HCT116 (cell line): ENCODE measurements at regions not wholly inside any gene's neighbourhood (a gene's known extent, or its start where the extent isn't known, plus 50 kb on each side); places are given as distances from the start of the nearest gene placed in this dataset.

Experiments used
- EGR1 ChIP-seq: IDR thresholded peaks from 2 replicates; pipeline ENCODE4 v1.6.1; 2012; ENCODE audit warnings: low read depth
- EZH2phosphoT487 ChIP-seq: fragments of 200-600 bp; IDR thresholded peaks from 2 replicates; pipeline ENCODE4 v1.6.1; 2018; ENCODE audit warnings: antibody characterized with exemption, borderline replicate concordance
- JUND ChIP-seq: IDR thresholded peaks from 2 replicates; pipeline ENCODE4 v1.6.1; 2012
- POLR2A ChIP-seq: IDR thresholded peaks from 2 replicates; pipeline ENCODE4 v1.7.0; 2011; ENCODE audit warnings: borderline replicate concordance; ENCODE audit not compliant: insufficient read depth, insufficient read length; ENCODE audit errors: extremely low read depth
- POLR2AphosphoS5 ChIP-seq: IDR thresholded peaks from 2 replicates; pipeline ENCODE4 v1.6.1; 2011; ENCODE audit warnings: mild to moderate bottlenecking, low read depth, low read length, moderate library complexity
- SRF ChIP-seq: IDR thresholded peaks from 2 replicates; pipeline ENCODE4 v1.6.1; 2012; ENCODE audit warnings: low read depth
- TF ChIP-seq, protein P1 (sequence below), 3 experiments: fragments of 200-600 bp in 1 of 3; sonication (generic) in 1 of 3; IDR thresholded peaks in 2 of 3; conservative IDR thresholded peaks in 1 of 3; 2 replicates each; pipeline ENCODE4 v1.5.1; 2012 to 2017; ENCODE audit warnings: low read depth in 2 of 3, low read length in 2 of 3, antibody characterized with exemption in 1 of 3, borderline replicate concordance in 1 of 3, control low read depth in 1 of 3, mild to moderate bottlenecking in 1 of 3, mixed read lengths in 1 of 3, mixed run types in 1 of 3, moderate library complexity in 1 of 3; ENCODE audit not compliant: insufficient read depth in 1 of 3
- TF ChIP-seq, protein P2 (sequence below): IDR thresholded peaks from 2 replicates; pipeline ENCODE4 v1.6.1; 2012

DNA sequence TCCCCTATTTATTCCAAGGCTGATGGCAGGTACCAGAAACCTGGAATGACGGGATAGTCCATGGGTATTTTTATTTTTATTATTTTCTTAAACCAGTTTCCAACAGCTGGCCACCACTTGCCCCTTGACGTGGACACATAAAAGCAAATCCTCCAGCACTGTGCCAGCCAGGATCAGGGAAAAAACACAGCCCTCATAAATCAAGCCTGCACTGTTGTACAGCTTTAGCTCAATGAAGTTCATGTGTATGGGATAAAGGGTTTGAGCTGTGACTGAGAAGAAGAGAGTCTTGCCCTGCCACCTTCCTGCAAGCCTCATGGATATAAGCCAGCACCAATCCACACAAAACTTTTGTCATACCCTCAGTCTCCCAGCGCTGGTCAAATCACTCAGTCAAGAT is 303.8 kb upstream of the SPAG17 start:
- TF ChIP-seq, protein P1, sequence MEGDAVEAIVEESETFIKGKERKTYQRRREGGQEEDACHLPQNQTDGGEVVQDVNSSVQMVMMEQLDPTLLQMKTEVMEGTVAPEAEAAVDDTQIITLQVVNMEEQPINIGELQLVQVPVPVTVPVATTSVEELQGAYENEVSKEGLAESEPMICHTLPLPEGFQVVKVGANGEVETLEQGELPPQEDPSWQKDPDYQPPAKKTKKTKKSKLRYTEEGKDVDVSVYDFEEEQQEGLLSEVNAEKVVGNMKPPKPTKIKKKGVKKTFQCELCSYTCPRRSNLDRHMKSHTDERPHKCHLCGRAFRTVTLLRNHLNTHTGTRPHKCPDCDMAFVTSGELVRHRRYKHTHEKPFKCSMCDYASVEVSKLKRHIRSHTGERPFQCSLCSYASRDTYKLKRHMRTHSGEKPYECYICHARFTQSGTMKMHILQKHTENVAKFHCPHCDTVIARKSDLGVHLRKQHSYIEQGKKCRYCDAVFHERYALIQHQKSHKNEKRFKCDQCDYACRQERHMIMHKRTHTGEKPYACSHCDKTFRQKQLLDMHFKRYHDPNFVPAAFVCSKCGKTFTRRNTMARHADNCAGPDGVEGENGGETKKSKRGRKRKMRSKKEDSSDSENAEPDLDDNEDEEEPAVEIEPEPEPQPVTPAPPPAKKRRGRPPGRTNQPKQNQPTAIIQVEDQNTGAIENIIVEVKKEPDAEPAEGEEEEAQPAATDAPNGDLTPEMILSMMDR (IDR thresholded peaks at IDR 0.05 in 2 of 3, conservative IDR thresholded peaks at IDR 0.05 in 1 of 3; ENCODE audit: borderline replicate concordance in 1 of 3, insufficient read depth in 1 of 3, low read depth in 2 of 3, low read length in 2 of 3) = no peak
- no peak for TF ChIP-seq POLR2AphosphoS5
- TF ChIP-seq, protein P2, sequence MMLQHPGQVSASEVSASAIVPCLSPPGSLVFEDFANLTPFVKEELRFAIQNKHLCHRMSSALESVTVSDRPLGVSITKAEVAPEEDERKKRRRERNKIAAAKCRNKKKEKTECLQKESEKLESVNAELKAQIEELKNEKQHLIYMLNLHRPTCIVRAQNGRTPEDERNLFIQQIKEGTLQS = no peak
- TF ChIP-seq SRF = no peak
- TF ChIP-seq POLR2A = no peak
- TF ChIP-seq EGR1 = no peak
- TF ChIP-seq JUND = no peak
- no peak for TF ChIP-seq EZH2phosphoT487
